Coronary artery (tissue), 2 donors: ENCODE measurements at regions not wholly inside any gene's neighbourhood (a gene's known extent, or its start where the extent isn't known, plus 50 kb on each side); places are given as distances from the start of the nearest gene placed in this dataset.

Experiments used
- DNase-seq: peaks from one replicate; pipeline ENCODE4 v3.0.0-alpha.2; 2017; ENCODE audit warnings: low spot score
- H3K27ac ChIP-seq, 2 donors: fragments of 200-600 bp; sonication (generic); one replicate each; pipeline ENCODE4 v1.5.1; 2016 to 2019
- H3K4me3 ChIP-seq: fragments of 200-600 bp; sonication (generic); 2 replicates; pipeline ENCODE4 v1.5.1; 2016; ENCODE audit warnings: mild to moderate bottlenecking, moderate library complexity
- TF ChIP-seq, protein P1 (sequence below): fragments of 200-600 bp; sonication (generic); IDR thresholded peaks from one replicate; pipeline ENCODE4 v1.5.1; 2019; ENCODE audit warnings: antibody characterized with exemption

DNA sequence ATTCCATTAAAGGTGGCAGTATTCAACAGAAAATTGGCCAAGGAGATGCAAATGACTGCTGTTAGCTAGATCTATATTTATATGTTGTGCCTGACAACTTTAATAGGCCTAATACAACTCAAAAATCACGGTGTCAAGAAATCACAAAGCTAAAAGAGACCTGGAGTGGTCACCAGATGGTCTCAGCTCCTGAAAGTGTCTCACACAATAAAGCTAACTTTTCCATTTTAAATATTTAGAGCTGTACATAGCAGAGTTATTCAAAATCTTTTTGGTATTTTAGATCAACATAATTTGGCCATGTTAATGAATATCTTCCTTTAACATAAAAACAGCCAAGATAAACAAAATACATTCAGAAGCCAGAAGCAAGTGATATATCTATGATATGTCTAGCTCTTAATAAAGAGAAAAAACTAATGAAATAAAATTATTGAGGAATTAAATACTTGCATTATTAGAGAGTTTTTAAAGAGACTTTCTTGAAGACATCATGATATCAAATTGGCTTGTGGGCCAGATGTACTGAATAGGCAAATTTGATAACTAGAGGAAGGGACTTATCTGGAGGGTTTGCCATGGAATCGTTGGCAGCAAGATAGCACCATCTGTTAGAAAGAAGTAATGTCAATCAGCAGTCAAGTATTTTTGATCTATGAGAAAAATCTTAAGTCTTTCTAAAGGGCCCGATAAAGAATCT lies 84.9 kb upstream of the SCAF8 start:
- H3K27ac ChIP-seq, result peak overlapping the region in 1 of 2 donors; percentile 40
- no peak for DNase-seq
- TF ChIP-seq, protein P1, sequence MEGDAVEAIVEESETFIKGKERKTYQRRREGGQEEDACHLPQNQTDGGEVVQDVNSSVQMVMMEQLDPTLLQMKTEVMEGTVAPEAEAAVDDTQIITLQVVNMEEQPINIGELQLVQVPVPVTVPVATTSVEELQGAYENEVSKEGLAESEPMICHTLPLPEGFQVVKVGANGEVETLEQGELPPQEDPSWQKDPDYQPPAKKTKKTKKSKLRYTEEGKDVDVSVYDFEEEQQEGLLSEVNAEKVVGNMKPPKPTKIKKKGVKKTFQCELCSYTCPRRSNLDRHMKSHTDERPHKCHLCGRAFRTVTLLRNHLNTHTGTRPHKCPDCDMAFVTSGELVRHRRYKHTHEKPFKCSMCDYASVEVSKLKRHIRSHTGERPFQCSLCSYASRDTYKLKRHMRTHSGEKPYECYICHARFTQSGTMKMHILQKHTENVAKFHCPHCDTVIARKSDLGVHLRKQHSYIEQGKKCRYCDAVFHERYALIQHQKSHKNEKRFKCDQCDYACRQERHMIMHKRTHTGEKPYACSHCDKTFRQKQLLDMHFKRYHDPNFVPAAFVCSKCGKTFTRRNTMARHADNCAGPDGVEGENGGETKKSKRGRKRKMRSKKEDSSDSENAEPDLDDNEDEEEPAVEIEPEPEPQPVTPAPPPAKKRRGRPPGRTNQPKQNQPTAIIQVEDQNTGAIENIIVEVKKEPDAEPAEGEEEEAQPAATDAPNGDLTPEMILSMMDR, result no peak

DNA sequence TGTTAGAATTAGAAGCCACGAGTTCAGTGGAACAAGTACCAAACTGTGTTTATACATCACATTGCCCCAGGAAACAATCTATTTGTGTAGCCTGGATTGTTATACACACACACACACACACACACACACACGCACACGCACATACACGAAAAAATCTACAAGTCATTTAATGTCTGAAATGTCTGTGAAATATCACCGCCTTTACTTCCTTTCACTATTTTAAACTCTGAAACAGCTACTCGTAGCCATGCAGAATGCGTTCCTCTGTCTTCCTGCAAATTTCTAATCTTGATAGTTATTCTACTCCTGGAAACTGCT lies 84.4 kb upstream of the SCAF8 start:
- H3K27ac ChIP-seq, result peak overlapping the region; percentile 11 to 40
- H3K4me3 ChIP-seq, result peak overlapping the region; percentile 15
- TF ChIP-seq, protein P1, result no peak
- DNase-seq, result no peak

More for the DNA sequence above, 84.9 kb upstream of the SCAF8 start:
- peak overlapping the region; percentile 15 for H3K4me3 ChIP-seq

DNA sequence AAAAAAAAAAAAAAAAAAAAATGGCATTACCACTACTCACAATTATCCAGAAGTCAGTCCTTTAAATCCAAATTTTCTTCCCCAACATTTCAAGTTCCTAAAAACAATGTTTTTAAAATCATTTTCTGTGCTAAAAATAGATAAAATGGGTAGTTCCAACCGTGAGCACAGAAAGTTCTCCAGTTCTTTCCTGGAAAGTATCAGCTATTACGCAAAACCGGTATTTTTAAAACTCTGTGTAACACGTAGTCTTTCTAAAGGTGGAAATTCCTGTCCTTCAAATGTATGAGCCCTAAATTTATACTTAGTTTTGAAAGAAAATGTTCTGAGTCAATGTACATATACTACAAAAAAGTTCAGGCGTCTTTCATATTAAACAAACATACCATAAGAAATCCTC lies 83.5 kb upstream of the SCAF8 start:
- TF ChIP-seq, protein P1, result no peak
- peak overlapping the region; percentile 11 to 69 for H3K27ac ChIP-seq
- no peak overlapping the region for H3K4me3 ChIP-seq
- DNase-seq, result no peak

DNA sequence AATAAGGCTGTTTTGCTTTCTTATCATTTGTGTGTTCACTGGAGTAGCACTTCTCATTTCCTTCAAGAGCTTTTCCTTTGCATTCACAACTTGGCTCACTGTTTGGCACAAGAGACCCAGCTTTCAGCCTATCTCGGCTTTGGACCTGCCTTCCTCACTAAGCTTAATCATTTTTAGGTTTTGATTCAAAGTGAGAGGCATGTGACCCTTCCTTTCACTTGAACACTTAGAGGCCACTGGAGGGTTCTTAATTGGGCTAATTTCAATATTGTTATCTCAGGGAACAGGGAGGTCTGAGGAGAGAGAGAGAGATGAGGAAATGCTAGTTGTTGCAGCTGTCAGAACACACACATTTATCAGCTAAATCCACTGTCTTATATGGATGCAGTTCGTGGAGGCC lies 82.9 kb upstream of the SCAF8 start:
- DNase-seq, result no peak

DNA sequence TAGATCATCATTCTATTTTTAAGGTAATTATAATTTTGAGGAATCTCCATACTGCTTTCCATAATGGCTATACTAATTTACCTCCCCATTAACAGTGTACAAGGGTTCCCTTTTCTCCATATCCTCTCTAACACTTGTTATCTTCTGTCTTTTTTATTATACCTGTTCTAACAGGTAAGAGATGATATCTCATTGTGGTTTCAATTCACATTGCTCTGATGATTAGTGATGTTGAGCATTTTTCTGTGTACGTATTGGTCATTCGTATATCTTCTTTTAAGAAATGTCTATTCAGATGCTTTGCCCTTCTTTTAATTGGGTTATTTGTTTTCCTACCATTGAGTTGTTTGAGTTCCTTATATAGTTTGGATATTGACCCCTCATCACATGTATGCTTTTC lies 81.6 kb upstream of the SCAF8 start:
- no peak overlapping the region for H3K27ac ChIP-seq
- no peak for DNase-seq
- TF ChIP-seq, protein P1, result no peak
- H3K4me3 ChIP-seq, result no peak overlapping the region

More for the DNA sequence above, 82.9 kb upstream of the SCAF8 start:
- H3K4me3 ChIP-seq, result no peak overlapping the region
- peak overlapping the region; percentile 11 to 69 for H3K27ac ChIP-seq
- TF ChIP-seq, protein P1, result no peak

DNA sequence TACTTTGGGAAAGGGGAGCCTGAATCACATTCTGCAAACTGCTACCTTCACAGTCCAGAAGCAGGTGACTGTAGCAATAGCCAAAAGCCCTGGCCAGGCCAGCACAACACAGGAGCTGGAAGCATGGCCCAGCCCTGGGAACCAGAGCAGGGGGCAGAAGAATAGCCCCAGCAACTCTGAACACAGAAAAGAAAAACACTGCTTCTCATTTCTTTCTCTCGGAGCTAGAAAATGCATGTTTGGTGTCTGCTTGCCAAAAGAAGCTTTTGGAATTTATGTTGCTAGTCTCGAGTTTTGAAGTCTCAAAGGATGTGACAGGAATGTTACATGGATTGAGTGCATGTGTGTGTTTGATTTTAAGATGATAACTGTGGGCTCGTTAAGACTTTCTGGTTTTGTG lies 79.8 kb upstream of the SCAF8 start:
- H3K4me3 ChIP-seq, result no peak overlapping the region
- TF ChIP-seq, protein P1, result no peak
- no peak for DNase-seq
- H3K27ac ChIP-seq, result peak overlapping the region; percentile 35 to 36

DNA sequence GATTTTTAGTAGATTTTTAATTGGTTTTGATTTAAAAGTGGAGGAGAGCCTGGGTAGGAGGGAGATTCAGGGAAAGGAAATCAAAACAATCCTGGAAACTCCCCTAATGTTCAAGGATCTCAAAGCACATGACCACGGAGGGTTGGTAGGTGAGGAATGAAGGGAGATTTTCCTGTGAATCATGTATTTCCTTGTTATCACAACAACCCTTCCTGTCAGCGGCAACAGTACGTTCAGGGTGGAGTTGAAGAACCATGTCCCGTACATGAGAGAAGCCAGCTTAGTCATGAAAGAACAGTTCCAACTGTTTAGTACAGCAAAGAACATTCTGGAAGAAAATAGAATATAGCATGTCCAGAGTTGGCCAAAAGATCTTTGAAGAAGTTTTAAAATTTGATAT lies 79.4 kb upstream of the SCAF8 start:
- H3K27ac ChIP-seq, result peak overlapping the region in 1 of 2 donors; percentile 35

More for the DNA sequence above, 79.4 kb upstream of the SCAF8 start:
- peak overlapping the region; percentile 27 for H3K4me3 ChIP-seq
- no peak for DNase-seq
- TF ChIP-seq, protein P1, result no peak
